ENCODE measurements at regions not wholly inside any gene's neighbourhood (a gene's known extent, or its start where the extent isn't known, plus 50 kb on each side); places are given as distances from the start of the nearest gene placed in this dataset.
"Not testable (repeated sequence)": the region's sequence is repeated elsewhere in the genome, so short reads cannot be mapped to it uniquely, and the experiment has no call there.

DNA sequence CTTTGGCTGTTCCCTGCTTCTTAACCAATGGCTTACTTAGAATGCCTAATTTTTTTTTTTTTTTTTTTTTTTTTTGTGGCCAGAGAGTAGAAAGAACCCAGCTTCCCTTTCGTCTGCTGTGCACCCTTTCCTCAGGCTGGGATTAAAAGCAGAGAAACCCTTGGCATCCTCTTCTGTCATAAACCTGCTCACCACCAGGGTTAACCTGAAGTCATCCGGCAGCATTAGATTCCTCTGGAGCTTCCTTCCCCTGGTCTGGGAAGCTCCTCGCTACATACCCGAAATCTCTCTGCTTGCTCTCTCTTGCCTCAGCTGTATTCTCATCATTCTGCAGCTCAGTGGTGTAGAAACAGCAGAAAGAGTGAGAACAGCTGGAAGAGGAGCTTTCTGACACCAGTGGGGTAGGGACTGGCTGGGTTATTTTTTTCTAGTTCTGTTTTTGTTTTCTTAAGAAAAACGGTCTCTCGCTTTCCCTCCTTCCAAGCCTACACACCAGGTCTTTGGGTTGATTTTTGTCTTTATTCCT, 339.0 kb upstream of the MEIS1 start:
- Histone ChIP-seq H2AFZ (ENCODE audit: low read depth, low read length, severe bottlenecking) (no peak overlapping the region), H3K9me2 (replicated peaks; ENCODE audit: insufficient read depth, low read length) (no peaks in the 10 kb centered on the region), H3K27ac (ENCODE audit: low read depth, low read length) (no peak overlapping the region), H3K4me2 (ENCODE audit: low read depth, low read length, poor library complexity, severe bottlenecking) (no peak overlapping the region), H3K9ac (ENCODE audit: low read length) (no peak overlapping the region), H3K9me3 (ENCODE audit: insufficient read depth, low read length) (no peaks in the 10 kb centered on the region), H3K4me3 (ENCODE audit: insufficient read depth, low read length, poor library complexity, severe bottlenecking) (no peak overlapping the region), H4K20me1 (ENCODE audit: low read depth, low read length) (no peaks in the 10 kb centered on the region), H3K36me3 (ENCODE audit: low read length) (no peaks in the 10 kb centered on the region), H3K27me3 (ENCODE audit: low read length) (no peaks in the 10 kb centered on the region), H3F3A (ENCODE audit: insufficient read depth) (no peaks in the 10 kb centered on the region), H3K79me2 (ENCODE audit: insufficient read depth, low read length) (no peaks in the 10 kb centered on the region)
- no peak for TF ChIP-seq EZH2phosphoT487 (conservative IDR thresholded peaks at IDR 0.05; ENCODE audit: low read length)
- TF ChIP-seq, protein P1, sequence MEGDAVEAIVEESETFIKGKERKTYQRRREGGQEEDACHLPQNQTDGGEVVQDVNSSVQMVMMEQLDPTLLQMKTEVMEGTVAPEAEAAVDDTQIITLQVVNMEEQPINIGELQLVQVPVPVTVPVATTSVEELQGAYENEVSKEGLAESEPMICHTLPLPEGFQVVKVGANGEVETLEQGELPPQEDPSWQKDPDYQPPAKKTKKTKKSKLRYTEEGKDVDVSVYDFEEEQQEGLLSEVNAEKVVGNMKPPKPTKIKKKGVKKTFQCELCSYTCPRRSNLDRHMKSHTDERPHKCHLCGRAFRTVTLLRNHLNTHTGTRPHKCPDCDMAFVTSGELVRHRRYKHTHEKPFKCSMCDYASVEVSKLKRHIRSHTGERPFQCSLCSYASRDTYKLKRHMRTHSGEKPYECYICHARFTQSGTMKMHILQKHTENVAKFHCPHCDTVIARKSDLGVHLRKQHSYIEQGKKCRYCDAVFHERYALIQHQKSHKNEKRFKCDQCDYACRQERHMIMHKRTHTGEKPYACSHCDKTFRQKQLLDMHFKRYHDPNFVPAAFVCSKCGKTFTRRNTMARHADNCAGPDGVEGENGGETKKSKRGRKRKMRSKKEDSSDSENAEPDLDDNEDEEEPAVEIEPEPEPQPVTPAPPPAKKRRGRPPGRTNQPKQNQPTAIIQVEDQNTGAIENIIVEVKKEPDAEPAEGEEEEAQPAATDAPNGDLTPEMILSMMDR (IDR thresholded peaks at IDR 0.05; ENCODE audit: insufficient read depth, low read length, poor library complexity, severe bottlenecking) = no peak

DNA sequence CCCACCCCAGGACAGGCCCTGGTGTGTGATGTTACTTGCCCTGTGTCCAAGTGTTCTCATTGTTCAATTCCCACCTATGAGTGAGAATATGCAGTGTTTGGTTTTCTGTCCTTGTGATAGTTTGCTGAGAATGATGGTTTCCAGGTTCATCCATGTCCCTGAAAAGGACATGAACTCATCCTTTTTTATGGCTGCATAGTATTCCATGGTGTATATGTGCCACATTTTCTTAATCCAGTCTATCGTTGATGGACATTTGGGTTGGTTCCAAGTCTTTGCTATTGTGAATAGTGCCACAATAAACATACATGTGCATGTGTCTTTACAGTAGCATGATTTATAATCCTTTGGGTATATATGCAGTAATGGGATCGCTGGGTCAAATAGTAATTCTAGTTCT, 340.2 kb upstream of the MEIS1 start:
- H3K9ac ChIP-seq (ENCODE audit: low read length); H4K20me1 ChIP-seq (ENCODE audit: low read depth, low read length); H3K9me3 ChIP-seq (ENCODE audit: insufficient read depth, low read length); H3K79me2 ChIP-seq (ENCODE audit: insufficient read depth, low read length); H3F3A ChIP-seq (ENCODE audit: insufficient read depth); H3K27ac ChIP-seq (ENCODE audit: low read depth, low read length); H3K4me3 ChIP-seq (ENCODE audit: insufficient read depth, low read length, poor library complexity, severe bottlenecking); H3K27me3 ChIP-seq (ENCODE audit: low read length); H3K4me2 ChIP-seq (ENCODE audit: low read depth, low read length, poor library complexity, severe bottlenecking); H2AFZ ChIP-seq (ENCODE audit: low read depth, low read length, severe bottlenecking); H3K36me3 ChIP-seq (ENCODE audit: low read length); H3K9me2 ChIP-seq (replicated peaks; ENCODE audit: insufficient read depth, low read length): not testable (repeated sequence)

DNA sequence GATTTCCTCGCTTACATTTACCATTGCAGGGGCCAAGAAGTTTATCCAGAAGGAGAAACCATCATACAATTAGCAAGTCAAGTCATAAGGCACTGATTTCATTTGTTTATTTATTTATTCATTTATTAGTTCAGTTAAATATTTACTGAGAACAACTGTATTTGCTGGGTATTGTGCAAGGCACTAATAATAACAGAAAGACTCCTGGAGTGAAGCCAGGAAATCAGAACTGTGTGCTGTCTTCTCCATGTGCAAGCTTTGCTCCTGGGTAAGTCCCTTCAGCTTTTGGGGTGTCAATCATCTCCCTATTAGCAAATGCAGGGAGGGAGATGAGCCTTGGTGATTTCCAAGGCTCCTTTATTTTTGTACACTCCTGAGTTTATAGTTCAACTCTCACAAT, 341.6 kb upstream of the MEIS1 start:
- no peak for TF ChIP-seq EZH2phosphoT487 (conservative IDR thresholded peaks at IDR 0.05; ENCODE audit: low read length)
- TF ChIP-seq, protein P1 (IDR thresholded peaks at IDR 0.05; ENCODE audit: insufficient read depth, low read length, poor library complexity, severe bottlenecking) = no peak
- H3K27me3 ChIP-seq (ENCODE audit: low read length) = no peaks in the 10 kb centered on the region
- H3K9me2 ChIP-seq (replicated peaks; ENCODE audit: insufficient read depth, low read length) = no peaks in the 10 kb centered on the region
- no peak overlapping the region for H3K9ac ChIP-seq (ENCODE audit: low read length)
- no peaks in the 10 kb centered on the region for H3K79me2 ChIP-seq (ENCODE audit: insufficient read depth, low read length)
- H3K4me3 ChIP-seq (ENCODE audit: insufficient read depth, low read length, poor library complexity, severe bottlenecking) = no peak overlapping the region
- H3K4me2 ChIP-seq (ENCODE audit: low read depth, low read length, poor library complexity, severe bottlenecking) = no peak overlapping the region
- H3K27ac ChIP-seq (ENCODE audit: low read depth, low read length) = no peak overlapping the region
- no peaks in the 10 kb centered on the region for H3K9me3 ChIP-seq (ENCODE audit: insufficient read depth, low read length)
- H4K20me1 ChIP-seq (ENCODE audit: low read depth, low read length) = no peaks in the 10 kb centered on the region
- no peaks in the 10 kb centered on the region for H3K36me3 ChIP-seq (ENCODE audit: low read length)
- no peak overlapping the region for H2AFZ ChIP-seq (ENCODE audit: low read depth, low read length, severe bottlenecking)
- no peaks in the 10 kb centered on the region for H3F3A ChIP-seq (ENCODE audit: insufficient read depth)

DNA sequence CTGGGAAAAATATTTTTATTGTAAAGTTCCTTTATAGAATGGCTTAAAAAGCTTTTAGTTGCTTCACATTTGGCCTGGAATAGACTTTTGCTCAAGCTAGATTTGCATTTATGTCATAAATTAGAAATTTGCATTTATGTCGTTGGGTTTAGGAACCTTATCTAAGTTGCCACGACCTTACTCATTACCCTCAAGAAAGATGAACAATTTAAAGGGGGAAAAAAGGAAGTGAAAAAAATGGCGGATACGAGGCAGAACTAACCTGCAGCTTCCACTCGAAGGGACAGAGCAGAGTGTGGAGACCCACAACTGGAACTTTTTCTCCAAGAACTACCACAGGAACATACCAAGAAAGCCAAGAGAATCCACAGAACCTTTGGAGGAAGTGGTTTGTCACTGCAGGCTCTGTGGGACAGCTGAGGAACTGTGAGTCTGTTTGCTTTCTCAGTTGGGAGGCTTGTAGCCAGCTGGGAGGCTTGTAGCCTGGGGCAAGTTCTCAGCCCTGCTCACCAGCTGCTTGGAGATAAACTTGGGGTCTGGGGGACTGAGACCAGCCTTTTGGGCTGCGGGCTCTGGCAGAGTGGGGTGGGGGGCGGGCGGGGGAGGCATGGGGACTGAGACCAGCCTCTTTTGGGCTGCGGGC, 349.9 kb upstream of the MEIS1 start:
- Histone ChIP-seq H3K9me2 (replicated peaks; ENCODE audit: insufficient read depth, low read length) (no peaks in the 10 kb centered on the region), H2AFZ (ENCODE audit: low read depth, low read length, severe bottlenecking) (no peak overlapping the region), H3K79me2 (ENCODE audit: insufficient read depth, low read length) (no peaks in the 10 kb centered on the region), H3K27ac (ENCODE audit: low read depth, low read length) (no peak overlapping the region), H3K4me2 (ENCODE audit: low read depth, low read length, poor library complexity, severe bottlenecking) (no peak overlapping the region), H3K9ac (ENCODE audit: low read length) (no peak overlapping the region), H3K4me3 (ENCODE audit: insufficient read depth, low read length, poor library complexity, severe bottlenecking) (no peak overlapping the region), H3K27me3 (ENCODE audit: low read length) (no peaks in the 10 kb centered on the region), H3K36me3 (ENCODE audit: low read length) (no peaks in the 10 kb centered on the region), H3K9me3 (ENCODE audit: insufficient read depth, low read length) (no peaks in the 10 kb centered on the region), H4K20me1 (ENCODE audit: low read depth, low read length) (no peaks in the 10 kb centered on the region), H3F3A (ENCODE audit: insufficient read depth) (no peaks in the 10 kb centered on the region)
- no peak for TF ChIP-seq EZH2phosphoT487 (conservative IDR thresholded peaks at IDR 0.05; ENCODE audit: low read length)
- TF ChIP-seq, protein P1 (IDR thresholded peaks at IDR 0.05; ENCODE audit: insufficient read depth, low read length, poor library complexity, severe bottlenecking) = no peak
